Right forelimb (tissue), 1 donor: ENCODE measurements at regions not wholly inside any gene's neighbourhood (a gene's known extent, or its start where the extent isn't known, plus 50 kb on each side); places are given as distances from the start of the nearest gene placed in this dataset.

ENCODE experiments used
- DNase-seq: peaks from one replicate; pipeline ENCODE4 v3.0.0-alpha.2; 2018

GRCh38 chr2:117085737-117086136 lies 728.8 kb upstream of the DDX18 start:
- DNase-seq: no peak

- no peak for DNase-seq
Observed at GRCh38 chr2:117086174-117086942, 728.1 kb upstream of the DDX18 start.

GRCh38 chr2:117086943-117087250 lies 727.6 kb upstream of the DDX18 start:
- DNase-seq: no peak

- DNase-seq: no peak
Observed at GRCh38 chr2:117087535-117088291, 726.8 kb upstream of the DDX18 start.

- DNase-seq: no peak
Observed at GRCh38 chr2:117091041-117091837, 723.3 kb upstream of the DDX18 start.

GRCh38 chr2:117101613-117102012 lies 712.9 kb upstream of the DDX18 start:
- DNase-seq: no peak

GRCh38 chr2:117108741-117109267 lies 705.7 kb upstream of the DDX18 start:
- DNase-seq: no peak

- no peak for DNase-seq
Observed at GRCh38 chr2:117118994-117119393, 695.5 kb upstream of the DDX18 start.

GRCh38 chr2:117123362-117123761 lies 691.1 kb upstream of the DDX18 start:
- no peak for DNase-seq

- no peak for DNase-seq
Observed at GRCh38 chr2:117126656-117127055, 687.8 kb upstream of the DDX18 start.

GRCh38 chr2:117127680-117128079 lies 686.8 kb upstream of the DDX18 start:
- no peak for DNase-seq

GRCh38 chr2:117128461-117128860 lies 686.0 kb upstream of the DDX18 start:
- no peak for DNase-seq

GRCh38 chr2:117137371-117137770 lies 677.1 kb upstream of the DDX18 start:
- no peak for DNase-seq

- DNase-seq: no peak
Observed at GRCh38 chr2:117169036-117169765, 645.3 kb upstream of the DDX18 start.

- no peak for DNase-seq
Observed at GRCh38 chr2:117170897-117171296, 643.6 kb upstream of the DDX18 start.

GRCh38 chr2:117179405-117179804 lies 635.1 kb upstream of the DDX18 start:
- DNase-seq: no peak

- no peak for DNase-seq
Observed at GRCh38 chr2:117190856-117191559, 623.5 kb upstream of the DDX18 start.

GRCh38 chr2:117195381-117195780 lies 619.1 kb upstream of the DDX18 start:
- no peak for DNase-seq

- no peak for DNase-seq
Observed at GRCh38 chr2:117199511-117199910, 615.0 kb upstream of the DDX18 start.

- no peak for DNase-seq
Observed at GRCh38 chr2:117212562-117212961, 601.9 kb upstream of the DDX18 start.

GRCh38 chr2:117217145-117217544 lies 597.3 kb upstream of the DDX18 start:
- DNase-seq: no peak

GRCh38 chr2:117222809-117223208 lies 591.7 kb upstream of the DDX18 start:
- DNase-seq: no peak
